WTC11 (cell line): ENCODE measurements at regions not wholly inside any gene's neighbourhood (a gene's known extent, or its start where the extent isn't known, plus 50 kb on each side); places are given as distances from the start of the nearest gene placed in this dataset.

Experiments used
- ATF1 ChIP-seq: sonication (generic); formaldehyde crosslinking; IDR thresholded peaks from 2 replicates; pipeline ENCODE4 v1.8.1; 2023; ENCODE audit warnings: mild to moderate bottlenecking, moderate library complexity, missing genetic modification reagents
- E2F5 ChIP-seq: sonication (generic); formaldehyde crosslinking; IDR thresholded peaks from 2 replicates; pipeline ENCODE4 v1.8.1; 2022; ENCODE audit warnings: mild to moderate bottlenecking, moderate library complexity, missing genetic modification reagents
- FOXP1 ChIP-seq: sonication (generic); formaldehyde crosslinking; IDR thresholded peaks from 2 replicates; pipeline ENCODE4 v1.8.0; 2022; ENCODE audit warnings: missing genetic modification reagents, mild to moderate bottlenecking, moderate library complexity, borderline replicate concordance
- IRF1 ChIP-seq: sonication (generic); formaldehyde crosslinking; IDR thresholded peaks from 2 replicates; pipeline ENCODE4 v1.8.0; 2023; ENCODE audit warnings: missing genetic modification reagents
- NFATC4 ChIP-seq: fragments of 250-450 bp; sonication (Bioruptor Pico); IDR thresholded peaks from 2 replicates; pipeline ENCODE4 v1.9.0; 2021; ENCODE audit warnings: mild to moderate bottlenecking
- NR3C1 ChIP-seq: sonication (generic); formaldehyde crosslinking; conservative IDR thresholded peaks from 2 replicates; pipeline ENCODE4 v1.8.1; 2023; ENCODE audit warnings: low read depth, mild to moderate bottlenecking, missing genetic modification reagents
- PRRX2 ChIP-seq: fragments of 250-450 bp; sonication (Bioruptor Pico); IDR thresholded peaks from 2 replicates; pipeline ENCODE4 v1.8.0; 2021; ENCODE audit warnings: mild to moderate bottlenecking
- ZBTB43 ChIP-seq: sonication (generic); formaldehyde crosslinking; IDR thresholded peaks from 2 replicates; pipeline ENCODE4 v1.8.1; 2023; ENCODE audit warnings: mild to moderate bottlenecking, missing genetic modification reagents
- ZNF219 ChIP-seq: sonication (generic); formaldehyde crosslinking; IDR thresholded peaks from 2 replicates; pipeline ENCODE4 v1.8.0; 2023; ENCODE audit warnings: missing genetic modification reagents, mild to moderate bottlenecking, borderline replicate concordance
- ZNF263 ChIP-seq: sonication (generic); formaldehyde crosslinking; IDR thresholded peaks from 2 replicates; pipeline ENCODE4 v1.8.1; 2022; ENCODE audit warnings: low read depth, mild to moderate bottlenecking, moderate library complexity, missing genetic modification reagents
- TF ChIP-seq, protein P1 (sequence below): sonication (generic); formaldehyde crosslinking; IDR thresholded peaks from 2 replicates; pipeline ENCODE4 v1.8.0; 2022; ENCODE audit warnings: mild to moderate bottlenecking, missing genetic modification reagents
- TF ChIP-seq, protein P2 (sequence below): sonication (generic); formaldehyde crosslinking; IDR thresholded peaks from 2 replicates; pipeline ENCODE4 v1.8.0; 2023; ENCODE audit warnings: missing genetic modification reagents, mild to moderate bottlenecking, borderline replicate concordance
- TF ChIP-seq, protein P3 (sequence below): fragments of 250-450 bp; sonication (Bioruptor Pico); IDR thresholded peaks from 2 replicates; pipeline ENCODE4 v1.9.0; 2021; ENCODE audit warnings: mild to moderate bottlenecking, borderline replicate concordance

DNA sequence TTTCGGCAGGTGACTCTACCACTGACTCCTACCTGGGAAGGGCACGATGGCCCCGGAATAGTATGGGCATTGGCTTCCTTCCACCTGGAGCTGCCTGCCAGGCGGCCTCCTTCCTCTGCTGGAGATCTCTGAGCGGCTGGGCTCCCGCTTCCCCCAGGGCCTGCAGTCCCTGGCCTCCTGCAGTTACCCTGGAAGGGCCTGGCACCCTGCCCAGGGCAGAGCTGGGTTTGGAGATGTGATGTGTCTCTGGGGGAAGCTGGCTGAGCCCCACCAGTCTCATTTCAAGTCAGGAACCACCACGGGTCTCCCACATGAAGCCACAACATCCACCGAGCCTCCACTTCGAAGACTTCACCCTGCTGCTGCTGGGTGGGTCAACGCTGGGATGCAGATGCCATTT, 97.9 kb downstream of the IRF8 start (continued):
- TF ChIP-seq IRF1 (no peak), FOXP1 (CRISPR knock-in tag) (no peak), ZNF263 (CRISPR knock-in tag) (no peak), ATF1 (CRISPR knock-in tag) (no peak), ZNF219 (CRISPR knock-in tag) (no peak), ZBTB43 (CRISPR knock-in tag) (no peak), NR3C1 (CRISPR knock-in tag) (no peak), NFATC4 (CRISPR knock-in tag) (no peak), PRRX2 (CRISPR knock-in tag) (no peak), E2F5 (CRISPR knock-in tag) (no peak)
- TF ChIP-seq, protein P1, sequence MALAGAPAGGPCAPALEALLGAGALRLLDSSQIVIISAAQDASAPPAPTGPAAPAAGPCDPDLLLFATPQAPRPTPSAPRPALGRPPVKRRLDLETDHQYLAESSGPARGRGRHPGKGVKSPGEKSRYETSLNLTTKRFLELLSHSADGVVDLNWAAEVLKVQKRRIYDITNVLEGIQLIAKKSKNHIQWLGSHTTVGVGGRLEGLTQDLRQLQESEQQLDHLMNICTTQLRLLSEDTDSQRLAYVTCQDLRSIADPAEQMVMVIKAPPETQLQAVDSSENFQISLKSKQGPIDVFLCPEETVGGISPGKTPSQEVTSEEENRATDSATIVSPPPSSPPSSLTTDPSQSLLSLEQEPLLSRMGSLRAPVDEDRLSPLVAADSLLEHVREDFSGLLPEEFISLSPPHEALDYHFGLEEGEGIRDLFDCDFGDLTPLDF, result no peak
- TF ChIP-seq, protein P2, sequence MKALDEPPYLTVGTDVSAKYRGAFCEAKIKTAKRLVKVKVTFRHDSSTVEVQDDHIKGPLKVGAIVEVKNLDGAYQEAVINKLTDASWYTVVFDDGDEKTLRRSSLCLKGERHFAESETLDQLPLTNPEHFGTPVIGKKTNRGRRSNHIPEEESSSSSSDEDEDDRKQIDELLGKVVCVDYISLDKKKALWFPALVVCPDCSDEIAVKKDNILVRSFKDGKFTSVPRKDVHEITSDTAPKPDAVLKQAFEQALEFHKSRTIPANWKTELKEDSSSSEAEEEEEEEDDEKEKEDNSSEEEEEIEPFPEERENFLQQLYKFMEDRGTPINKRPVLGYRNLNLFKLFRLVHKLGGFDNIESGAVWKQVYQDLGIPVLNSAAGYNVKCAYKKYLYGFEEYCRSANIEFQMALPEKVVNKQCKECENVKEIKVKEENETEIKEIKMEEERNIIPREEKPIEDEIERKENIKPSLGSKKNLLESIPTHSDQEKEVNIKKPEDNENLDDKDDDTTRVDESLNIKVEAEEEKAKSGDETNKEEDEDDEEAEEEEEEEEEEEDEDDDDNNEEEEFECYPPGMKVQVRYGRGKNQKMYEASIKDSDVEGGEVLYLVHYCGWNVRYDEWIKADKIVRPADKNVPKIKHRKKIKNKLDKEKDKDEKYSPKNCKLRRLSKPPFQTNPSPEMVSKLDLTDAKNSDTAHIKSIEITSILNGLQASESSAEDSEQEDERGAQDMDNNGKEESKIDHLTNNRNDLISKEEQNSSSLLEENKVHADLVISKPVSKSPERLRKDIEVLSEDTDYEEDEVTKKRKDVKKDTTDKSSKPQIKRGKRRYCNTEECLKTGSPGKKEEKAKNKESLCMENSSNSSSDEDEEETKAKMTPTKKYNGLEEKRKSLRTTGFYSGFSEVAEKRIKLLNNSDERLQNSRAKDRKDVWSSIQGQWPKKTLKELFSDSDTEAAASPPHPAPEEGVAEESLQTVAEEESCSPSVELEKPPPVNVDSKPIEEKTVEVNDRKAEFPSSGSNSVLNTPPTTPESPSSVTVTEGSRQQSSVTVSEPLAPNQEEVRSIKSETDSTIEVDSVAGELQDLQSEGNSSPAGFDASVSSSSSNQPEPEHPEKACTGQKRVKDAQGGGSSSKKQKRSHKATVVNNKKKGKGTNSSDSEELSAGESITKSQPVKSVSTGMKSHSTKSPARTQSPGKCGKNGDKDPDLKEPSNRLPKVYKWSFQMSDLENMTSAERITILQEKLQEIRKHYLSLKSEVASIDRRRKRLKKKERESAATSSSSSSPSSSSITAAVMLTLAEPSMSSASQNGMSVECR (CRISPR knock-in tag), result no peak
- TF ChIP-seq, protein P3, sequence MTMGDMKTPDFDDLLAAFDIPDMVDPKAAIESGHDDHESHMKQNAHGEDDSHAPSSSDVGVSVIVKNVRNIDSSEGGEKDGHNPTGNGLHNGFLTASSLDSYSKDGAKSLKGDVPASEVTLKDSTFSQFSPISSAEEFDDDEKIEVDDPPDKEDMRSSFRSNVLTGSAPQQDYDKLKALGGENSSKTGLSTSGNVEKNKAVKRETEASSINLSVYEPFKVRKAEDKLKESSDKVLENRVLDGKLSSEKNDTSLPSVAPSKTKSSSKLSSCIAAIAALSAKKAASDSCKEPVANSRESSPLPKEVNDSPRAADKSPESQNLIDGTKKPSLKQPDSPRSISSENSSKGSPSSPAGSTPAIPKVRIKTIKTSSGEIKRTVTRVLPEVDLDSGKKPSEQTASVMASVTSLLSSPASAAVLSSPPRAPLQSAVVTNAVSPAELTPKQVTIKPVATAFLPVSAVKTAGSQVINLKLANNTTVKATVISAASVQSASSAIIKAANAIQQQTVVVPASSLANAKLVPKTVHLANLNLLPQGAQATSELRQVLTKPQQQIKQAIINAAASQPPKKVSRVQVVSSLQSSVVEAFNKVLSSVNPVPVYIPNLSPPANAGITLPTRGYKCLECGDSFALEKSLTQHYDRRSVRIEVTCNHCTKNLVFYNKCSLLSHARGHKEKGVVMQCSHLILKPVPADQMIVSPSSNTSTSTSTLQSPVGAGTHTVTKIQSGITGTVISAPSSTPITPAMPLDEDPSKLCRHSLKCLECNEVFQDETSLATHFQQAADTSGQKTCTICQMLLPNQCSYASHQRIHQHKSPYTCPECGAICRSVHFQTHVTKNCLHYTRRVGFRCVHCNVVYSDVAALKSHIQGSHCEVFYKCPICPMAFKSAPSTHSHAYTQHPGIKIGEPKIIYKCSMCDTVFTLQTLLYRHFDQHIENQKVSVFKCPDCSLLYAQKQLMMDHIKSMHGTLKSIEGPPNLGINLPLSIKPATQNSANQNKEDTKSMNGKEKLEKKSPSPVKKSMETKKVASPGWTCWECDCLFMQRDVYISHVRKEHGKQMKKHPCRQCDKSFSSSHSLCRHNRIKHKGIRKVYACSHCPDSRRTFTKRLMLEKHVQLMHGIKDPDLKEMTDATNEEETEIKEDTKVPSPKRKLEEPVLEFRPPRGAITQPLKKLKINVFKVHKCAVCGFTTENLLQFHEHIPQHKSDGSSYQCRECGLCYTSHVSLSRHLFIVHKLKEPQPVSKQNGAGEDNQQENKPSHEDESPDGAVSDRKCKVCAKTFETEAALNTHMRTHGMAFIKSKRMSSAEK (CRISPR knock-in tag), result no peak
